Neural progenitor cell (in vitro differentiated cells): ENCODE measurements at regions not wholly inside any gene's neighbourhood (a gene's known extent, or its start where the extent isn't known, plus 50 kb on each side); places are given as distances from the start of the nearest gene placed in this dataset.

Experiments
- DNase-seq: peaks from one replicate; pipeline ENCODE4 v3.0.0-alpha.2; 2016; ENCODE audit warnings: low spot score
- H2AFZ ChIP-seq: fragments of 200-600 bp; sonication (generic); replicated peaks from 2 replicates; pipeline ENCODE4 v1.6.1; 2016; ENCODE audit warnings: antibody characterized with exemption
- H3F3A ChIP-seq: fragments of 200-600 bp; sonication (generic); 2 replicates; pipeline ENCODE4 v1.6.1; 2016; ENCODE audit warnings: antibody characterized with exemption, low read depth
- H3K27ac ChIP-seq: fragments of 200-600 bp; sonication (generic); 2 replicates; pipeline ENCODE4 v1.5.1; 2016; ENCODE audit warnings: mild to moderate bottlenecking
- H3K27me3 ChIP-seq: fragments of 200-600 bp; sonication (generic); 2 replicates; pipeline ENCODE4 v1.6.1; 2016; ENCODE audit warnings: mild to moderate bottlenecking, moderate library complexity
- H3K36me3 ChIP-seq: fragments of 200-600 bp; sonication (generic); 2 replicates; pipeline ENCODE4 v1.5.1; 2016
- H3K4me1 ChIP-seq: fragments of 200-600 bp; sonication (generic); 2 replicates; pipeline ENCODE4 v1.6.1; 2016; ENCODE audit warnings: mixed run types
- H3K4me2 ChIP-seq: fragments of 200-600 bp; sonication (generic); 2 replicates; pipeline ENCODE4 v1.6.1; 2016
- H3K4me3 ChIP-seq: fragments of 200-600 bp; sonication (generic); 2 replicates; pipeline ENCODE4 v1.5.1; 2016
- H3K79me2 ChIP-seq: fragments of 200-600 bp; sonication (generic); 2 replicates; pipeline ENCODE4 v1.6.1; 2016; ENCODE audit warnings: low read depth
- H3K9ac ChIP-seq: fragments of 200-600 bp; sonication (generic); 2 replicates; pipeline ENCODE4 v1.6.1; 2016
- H3K9me3 ChIP-seq: fragments of 200-600 bp; sonication (generic); 2 replicates; pipeline ENCODE4 v1.5.1; 2016; ENCODE audit warnings: low read depth
- H4K20me1 ChIP-seq: fragments of 200-600 bp; sonication (generic); 2 replicates; pipeline ENCODE4 v1.6.1; 2016; ENCODE audit warnings: low read depth
- H3K27ac Mint-ChIP-seq: 3 replicates; pipeline ENCODE4 v1.8.0; 2021; ENCODE audit warnings: mixed read lengths
- H3K27me3 Mint-ChIP-seq: 2 replicates; pipeline ENCODE4 v1.8.0; 2022; ENCODE audit warnings: low read depth, mild to moderate bottlenecking, inconsistent platforms, moderate library complexity, mixed read lengths; ENCODE audit not compliant: insufficient read depth
- H3K36me3 Mint-ChIP-seq: 3 replicates; pipeline ENCODE4 v1.8.0; 2021; ENCODE audit warnings: mixed read lengths
- H3K4me1 Mint-ChIP-seq: 3 replicates; pipeline ENCODE4 v1.8.0; 2021; ENCODE audit warnings: mixed read lengths
- H3K4me3 Mint-ChIP-seq: 3 replicates; pipeline ENCODE4 v1.8.0; 2021; ENCODE audit warnings: mild to moderate bottlenecking, moderate library complexity, mixed read lengths
- H3K9me3 Mint-ChIP-seq: 3 replicates; pipeline ENCODE4 v1.8.0; 2020; ENCODE audit warnings: mixed read lengths
- EZH2 ChIP-seq: fragments of 200-600 bp; sonication (generic); IDR thresholded peaks from 2 replicates; pipeline ENCODE4 v1.6.1; 2017; ENCODE audit warnings: antibody characterized with exemption, mild to moderate bottlenecking, moderate library complexity
- EZH2phosphoT487 ChIP-seq: fragments of 200-600 bp; sonication (generic); IDR thresholded peaks from 2 replicates; pipeline ENCODE4 v1.6.1; 2017; ENCODE audit warnings: antibody characterized with exemption
- TF ChIP-seq, protein P1 (sequence below): fragments of 200-600 bp; sonication (generic); IDR thresholded peaks from 2 replicates; pipeline ENCODE4 v1.5.1; 2017; ENCODE audit warnings: antibody characterized with exemption, mild to moderate bottlenecking

DNA sequence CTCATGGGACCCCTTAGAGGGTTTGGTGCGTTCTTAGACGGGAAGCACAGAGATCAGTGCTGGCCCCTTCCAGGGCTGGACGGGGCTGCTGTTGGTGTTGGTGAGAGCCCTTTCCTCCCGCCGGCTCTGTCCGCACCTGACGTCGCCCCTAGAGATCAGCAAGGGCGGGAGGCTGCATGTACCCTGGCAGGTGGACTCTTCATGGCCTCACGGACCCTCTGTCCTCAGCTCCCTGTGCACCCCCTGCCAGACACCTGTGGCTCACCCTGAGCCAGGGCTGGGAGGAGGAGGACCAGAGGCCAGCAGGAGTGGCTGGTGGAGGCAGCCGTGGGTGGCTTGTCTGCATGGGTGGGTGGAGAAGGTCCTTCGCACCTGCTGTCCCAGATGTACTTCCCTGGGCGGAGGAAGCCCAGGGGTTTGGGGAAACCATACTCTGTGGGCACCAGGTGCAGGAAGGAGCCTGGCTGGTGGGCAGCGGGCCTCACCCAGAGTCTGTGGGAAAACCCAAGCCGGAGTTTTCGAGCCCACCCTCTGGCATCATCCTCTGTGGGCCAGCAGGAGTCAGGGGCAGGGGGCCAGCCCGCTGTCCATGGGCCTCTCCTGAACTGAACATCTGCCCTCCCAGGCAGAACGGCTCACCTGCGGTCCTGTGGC is 348.6 kb downstream of the SEC14L1 start:
- Histone ChIP-seq H2AFZ (no peak overlapping the region), H3K79me2 (peaks cover 18% of the 10 kb centered on the region), H3K9ac (no peak overlapping the region), H4K20me1 (peaks cover 24% of the 10 kb centered on the region), H3K27ac (no peak overlapping the region), H3K9me3 (no peaks in the 10 kb centered on the region), H3K4me3 (no peak overlapping the region), H3F3A (peaks cover 15% of the 10 kb centered on the region), H3K4me2 (no peak overlapping the region), H3K36me3 (no peaks in the 10 kb centered on the region), H3K27me3 (no peaks in the 10 kb centered on the region), H3K4me1 (peaks cover 4% of the 10 kb centered on the region)
- peaks cover 9% of the 10 kb centered on the region for H3K36me3 Mint-ChIP-seq
- no peak overlapping the region for H3K27ac Mint-ChIP-seq
- peaks cover 4% of the 10 kb centered on the region for H3K27me3 Mint-ChIP-seq
- no peak overlapping the region for H3K4me3 Mint-ChIP-seq
- TF ChIP-seq EZH2phosphoT487 (no peak), EZH2 (no peak)
- TF ChIP-seq, protein P1, sequence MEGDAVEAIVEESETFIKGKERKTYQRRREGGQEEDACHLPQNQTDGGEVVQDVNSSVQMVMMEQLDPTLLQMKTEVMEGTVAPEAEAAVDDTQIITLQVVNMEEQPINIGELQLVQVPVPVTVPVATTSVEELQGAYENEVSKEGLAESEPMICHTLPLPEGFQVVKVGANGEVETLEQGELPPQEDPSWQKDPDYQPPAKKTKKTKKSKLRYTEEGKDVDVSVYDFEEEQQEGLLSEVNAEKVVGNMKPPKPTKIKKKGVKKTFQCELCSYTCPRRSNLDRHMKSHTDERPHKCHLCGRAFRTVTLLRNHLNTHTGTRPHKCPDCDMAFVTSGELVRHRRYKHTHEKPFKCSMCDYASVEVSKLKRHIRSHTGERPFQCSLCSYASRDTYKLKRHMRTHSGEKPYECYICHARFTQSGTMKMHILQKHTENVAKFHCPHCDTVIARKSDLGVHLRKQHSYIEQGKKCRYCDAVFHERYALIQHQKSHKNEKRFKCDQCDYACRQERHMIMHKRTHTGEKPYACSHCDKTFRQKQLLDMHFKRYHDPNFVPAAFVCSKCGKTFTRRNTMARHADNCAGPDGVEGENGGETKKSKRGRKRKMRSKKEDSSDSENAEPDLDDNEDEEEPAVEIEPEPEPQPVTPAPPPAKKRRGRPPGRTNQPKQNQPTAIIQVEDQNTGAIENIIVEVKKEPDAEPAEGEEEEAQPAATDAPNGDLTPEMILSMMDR: no peak
- H3K4me1 Mint-ChIP-seq: no peaks in the 10 kb centered on the region
- no peak for DNase-seq
- no peaks in the 10 kb centered on the region for H3K9me3 Mint-ChIP-seq

DNA sequence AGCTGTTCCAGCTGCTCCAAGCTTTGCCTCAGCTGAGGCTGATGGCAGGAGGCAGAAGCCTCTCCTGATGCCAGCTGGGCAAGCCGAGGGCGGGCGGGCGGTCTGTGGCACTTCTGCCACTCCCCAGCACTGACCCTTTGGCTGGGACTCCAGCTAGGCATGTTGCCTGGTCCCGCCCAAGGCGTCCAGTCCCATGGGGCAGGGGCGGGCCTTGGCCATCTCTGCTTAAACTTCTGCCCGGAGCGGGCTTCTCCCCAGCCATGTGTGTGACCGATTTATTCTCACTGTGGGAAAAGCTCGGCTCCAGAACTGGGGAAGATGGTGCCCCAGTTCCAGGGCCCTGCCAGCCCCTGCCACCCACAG is 349.1 kb downstream of the SEC14L1 start:
- Histone ChIP-seq H4K20me1 (peaks cover 28% of the 10 kb centered on the region), H3K27ac (no peak overlapping the region), H3K4me3 (no peak overlapping the region), H3F3A (peaks cover 20% of the 10 kb centered on the region), H3K9me3 (no peaks in the 10 kb centered on the region), H3K79me2 (peaks cover 13% of the 10 kb centered on the region), H3K4me1 (peaks cover 4% of the 10 kb centered on the region), H3K36me3 (no peaks in the 10 kb centered on the region), H3K27me3 (no peaks in the 10 kb centered on the region), H3K4me2 (no peak overlapping the region), H2AFZ (no peak overlapping the region), H3K9ac (no peak overlapping the region)
- TF ChIP-seq, protein P1: no peak
- no peak for TF ChIP-seq EZH2phosphoT487
- TF ChIP-seq EZH2: no peak
- no peak overlapping the region for H3K4me3 Mint-ChIP-seq
- peaks cover 4% of the 10 kb centered on the region for H3K27me3 Mint-ChIP-seq
- peaks cover under 1% of the 10 kb centered on the region for H3K4me1 Mint-ChIP-seq
- no peak for DNase-seq
- H3K9me3 Mint-ChIP-seq: no peaks in the 10 kb centered on the region
- H3K27ac Mint-ChIP-seq: no peak overlapping the region
- H3K36me3 Mint-ChIP-seq: peaks cover 10% of the 10 kb centered on the region

DNA sequence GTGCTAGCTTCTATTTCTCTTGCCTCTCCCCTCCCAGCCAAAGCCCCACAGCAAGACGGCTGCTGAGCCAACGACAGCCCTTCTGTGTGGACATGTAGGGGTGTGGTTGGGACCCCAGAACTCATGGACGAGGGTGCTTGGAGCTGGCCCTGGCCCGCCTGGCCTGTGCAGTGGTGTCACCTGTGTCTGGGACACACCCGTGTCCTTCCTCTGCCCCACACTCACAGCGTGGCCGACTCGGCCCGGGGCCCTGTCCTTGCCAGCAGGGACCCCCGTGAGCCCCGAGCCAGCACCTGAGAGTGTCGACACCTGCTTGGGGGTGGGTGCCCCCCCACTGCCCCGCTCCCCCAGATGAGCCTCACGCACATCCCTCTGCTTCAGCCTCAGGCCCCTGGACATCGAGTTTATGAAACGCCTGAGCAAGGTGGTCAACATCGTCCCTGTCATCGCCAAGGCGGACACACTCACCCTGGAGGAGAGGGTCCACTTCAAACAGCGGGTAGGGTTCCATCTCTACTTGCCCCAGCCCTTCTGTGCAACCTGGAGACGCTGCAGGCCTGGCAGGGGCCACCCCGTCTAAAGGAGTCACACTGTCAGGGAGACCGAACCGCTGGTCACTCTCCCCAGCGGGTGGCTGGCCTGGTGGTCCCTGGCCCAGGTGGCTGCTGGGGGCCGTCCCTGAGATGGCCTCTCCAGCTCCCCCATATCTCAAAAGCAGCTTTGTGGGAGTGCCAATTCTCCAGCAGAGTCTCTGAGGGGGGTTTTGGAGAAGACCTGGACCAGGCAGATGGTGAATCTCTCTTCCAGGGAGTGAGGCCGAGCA is 349.8 kb downstream of the SEC14L1 start:
- Histone ChIP-seq H2AFZ (no peak overlapping the region), H3K9me3 (no peaks in the 10 kb centered on the region), H3K79me2 (peaks cover 6% of the 10 kb centered on the region), H3K4me3 (no peak overlapping the region), H3F3A (peaks cover 20% of the 10 kb centered on the region), H3K9ac (no peak overlapping the region), H3K4me1 (peaks cover 4% of the 10 kb centered on the region), H3K4me2 (no peak overlapping the region), H3K36me3 (no peaks in the 10 kb centered on the region), H4K20me1 (peaks cover 32% of the 10 kb centered on the region), H3K27me3 (no peaks in the 10 kb centered on the region), H3K27ac (no peak overlapping the region)
- DNase-seq: no peak
- Mint-ChIP-seq H3K4me1 (peaks cover 3% of the 10 kb centered on the region), H3K27me3 (peaks cover 4% of the 10 kb centered on the region), H3K4me3 (no peak overlapping the region), H3K27ac (no peak overlapping the region), H3K36me3 (peaks cover 12% of the 10 kb centered on the region), H3K9me3 (no peaks in the 10 kb centered on the region)
- TF ChIP-seq EZH2 (no peak), EZH2phosphoT487 (no peak)
- TF ChIP-seq, protein P1: no peak
